H9 (cell line): ENCODE measurements at regions not wholly inside any gene's neighbourhood (a gene's known extent, or its start where the extent isn't known, plus 50 kb on each side); places are given as distances from the start of the nearest gene placed in this dataset.

Experiments
- DNase-seq: peaks from one replicate; pipeline ENCODE4 v3.0.0-alpha.2; 2017
- H2AFZ ChIP-seq: one replicate; pipeline ENCODE4 v1.6.1; 2013; ENCODE audit warnings: mild to moderate bottlenecking, low read length, control low read depth, moderate library complexity
- H2AK5ac ChIP-seq: 2 replicates; pipeline ENCODE4 v1.6.1; 2013; ENCODE audit warnings: low read length, control low read depth, mixed read lengths; ENCODE audit not compliant: insufficient read length
- H2BK120ac ChIP-seq: one replicate; pipeline ENCODE4 v1.6.1; 2013; ENCODE audit warnings: low read depth, mild to moderate bottlenecking, low read length, control low read depth, inconsistent platforms; ENCODE audit not compliant: poor library complexity, severe bottlenecking
- H2BK12ac ChIP-seq: 2 replicates; pipeline ENCODE4 v1.6.1; 2013; ENCODE audit warnings: low read length, control low read depth, mixed read lengths, low read depth; ENCODE audit not compliant: insufficient read length
- H2BK15ac ChIP-seq: 2 replicates; pipeline ENCODE4 v1.6.1; 2013; ENCODE audit warnings: low read depth, low read length, control low read depth
- H2BK20ac ChIP-seq: one replicate; pipeline ENCODE4 v1.6.1; 2013; ENCODE audit warnings: low read depth, mild to moderate bottlenecking, low read length, control low read depth, inconsistent platforms; ENCODE audit not compliant: poor library complexity, severe bottlenecking
- H2BK5ac ChIP-seq: 2 replicates; pipeline ENCODE4 v1.6.1; 2013; ENCODE audit warnings: low read length, control low read depth, mixed read lengths; ENCODE audit not compliant: insufficient read length
- H3K14ac ChIP-seq: 2 replicates; pipeline ENCODE4 v1.6.1; 2013; ENCODE audit warnings: low read length, control low read depth; ENCODE audit not compliant: insufficient read depth
- H3K18ac ChIP-seq: 2 replicates; pipeline ENCODE4 v1.6.1; 2013; ENCODE audit warnings: low read depth, mild to moderate bottlenecking, mixed read lengths, low read length, control low read depth; ENCODE audit not compliant: insufficient read length
- H3K23ac ChIP-seq: 2 replicates; pipeline ENCODE4 v1.6.1; 2013; ENCODE audit warnings: low read length, control low read depth, mixed read lengths, low read depth; ENCODE audit not compliant: insufficient read length
- H3K23me2 ChIP-seq: 2 replicates; pipeline ENCODE4 v1.6.1; 2013; ENCODE audit warnings: low read depth, mild to moderate bottlenecking, mixed read lengths, low read length, control low read depth; ENCODE audit not compliant: insufficient read length, poor library complexity, severe bottlenecking
- H3K27ac ChIP-seq: 2 replicates; pipeline ENCODE4 v1.5.1; 2013; ENCODE audit warnings: low read length, control low read depth, mixed read lengths, low read depth; ENCODE audit not compliant: insufficient read length
- H3K27me3 ChIP-seq: 2 replicates; pipeline ENCODE4 v1.6.1; 2013; ENCODE audit warnings: low read length, control low read depth, inconsistent platforms; ENCODE audit not compliant: insufficient read depth
- H3K4ac ChIP-seq: 2 replicates; pipeline ENCODE4 v1.6.1; 2013; ENCODE audit warnings: low read depth, mild to moderate bottlenecking, control low read depth, inconsistent platforms, low read length, moderate library complexity
- H3K4me1 ChIP-seq: 2 replicates; pipeline ENCODE4 v1.6.1; 2013; ENCODE audit warnings: low read length, control low read depth, inconsistent platforms; ENCODE audit not compliant: insufficient read depth
- H3K4me2 ChIP-seq: 2 replicates; pipeline ENCODE4 v1.6.1; 2013; ENCODE audit warnings: low read length, control low read depth, mixed read lengths; ENCODE audit not compliant: insufficient read length, insufficient read depth
- H3K56ac ChIP-seq: 2 replicates; pipeline ENCODE4 v1.6.1; 2013; ENCODE audit warnings: low read depth, mild to moderate bottlenecking, mixed read lengths, low read length, control low read depth; ENCODE audit not compliant: insufficient read length
- H3K79me1 ChIP-seq: 2 replicates; pipeline ENCODE4 v1.6.1; 2013; ENCODE audit warnings: low read depth, mild to moderate bottlenecking, moderate library complexity, low read length, control low read depth, inconsistent platforms; ENCODE audit not compliant: insufficient read depth, poor library complexity, severe bottlenecking
- H3K79me2 ChIP-seq: 2 replicates; pipeline ENCODE4 v1.6.1; 2013; ENCODE audit warnings: low read length, control low read depth, inconsistent platforms; ENCODE audit not compliant: insufficient read depth
- H3K9ac ChIP-seq: 2 replicates; pipeline ENCODE4 v1.6.1; 2013; ENCODE audit warnings: low read length, control low read depth, mixed read lengths; ENCODE audit not compliant: insufficient read length; ENCODE audit errors: extremely low read depth
- H3K9me3 ChIP-seq: one replicate; pipeline ENCODE4 v1.6.1; 2013; ENCODE audit warnings: low read depth, low read length, inconsistent platforms; ENCODE audit not compliant: control insufficient read depth
- H3T11ph ChIP-seq: one replicate; pipeline ENCODE4 v1.6.1; 2013; ENCODE audit warnings: mild to moderate bottlenecking, low read length, control low read depth, inconsistent platforms
- H4K20me1 ChIP-seq: one replicate; pipeline ENCODE4 v1.6.1; 2013; ENCODE audit not compliant: control insufficient read depth, insufficient read length, insufficient read depth
- H4K5ac ChIP-seq: 2 replicates; pipeline ENCODE4 v1.6.1; 2013; ENCODE audit warnings: low read depth, mild to moderate bottlenecking, mixed read lengths, low read length, control low read depth; ENCODE audit not compliant: insufficient read length
- H4K8ac ChIP-seq: replicated peaks from 2 replicates; pipeline ENCODE4 v1.6.1; 2013; ENCODE audit warnings: low read length, control low read depth, mixed read lengths, low read depth; ENCODE audit not compliant: insufficient read length
- H4K91ac ChIP-seq: 2 replicates; pipeline ENCODE4 v1.6.1; 2013; ENCODE audit warnings: low read depth, mild to moderate bottlenecking, moderate library complexity, mixed read lengths, low read length, control low read depth; ENCODE audit not compliant: insufficient read length
- H3K27ac Mint-ChIP-seq, 3 experiments: 2 replicates in 2 of 3; 3 replicates in 1 of 3; pipeline ENCODE4 v1.8.0; 2020 to 2021; ENCODE audit warnings: mixed read lengths in 3 of 3, mild to moderate bottlenecking in 1 of 3, moderate library complexity in 1 of 3
- H3K27me3 Mint-ChIP-seq: 2 replicates; pipeline ENCODE4 v1.8.0; 2021; ENCODE audit warnings: low read depth, mild to moderate bottlenecking, moderate library complexity, mixed read lengths
- H3K36me3 Mint-ChIP-seq, 3 experiments: 2 replicates in 2 of 3; 3 replicates in 1 of 3; pipeline ENCODE4 v1.8.0; 2020 to 2021; ENCODE audit warnings: low read depth in 3 of 3, mixed read lengths in 3 of 3; ENCODE audit not compliant: insufficient read depth in 1 of 3
- H3K4me1 Mint-ChIP-seq, 2 experiments: 2 replicates each; pipeline ENCODE4 v1.8.0; 2020; ENCODE audit warnings: mixed read lengths in 2 of 2
- H3K4me3 Mint-ChIP-seq, 2 experiments: 2 replicates in 1 of 2; 3 replicates in 1 of 2; pipeline ENCODE4 v1.8.0; 2020 to 2021; ENCODE audit warnings: mild to moderate bottlenecking in 2 of 2, mixed read lengths in 2 of 2, moderate library complexity in 1 of 2
- H3K9me3 Mint-ChIP-seq, 2 experiments: 2 replicates in 1 of 2; 3 replicates in 1 of 2; pipeline ENCODE4 v1.8.0; 2020; ENCODE audit warnings: mild to moderate bottlenecking in 2 of 2, mixed read lengths in 2 of 2, moderate library complexity in 1 of 2
- WGBS: extraction: QIAGEN DNeasy Blood & Tissue Kit; methylation state at CpG from one replicate; pipeline ENCODE4 v1.1.7; 2013; ENCODE audit warnings: missing lambda C conversion rate, low lambda C conversion rate, mixed read lengths; ENCODE audit not compliant: insufficient read length; ENCODE audit errors: extremely low coverage; 5-methylcytosine and 5-hydroxymethylcytosine counted together
- TF ChIP-seq, protein P1 (sequence below): fragments of 200-600 bp; sonication (generic); conservative IDR thresholded peaks from 3 replicates; pipeline ENCODE4 v1.8.0; 2021; ENCODE audit warnings: antibody characterized with exemption, mild to moderate bottlenecking

DNA sequence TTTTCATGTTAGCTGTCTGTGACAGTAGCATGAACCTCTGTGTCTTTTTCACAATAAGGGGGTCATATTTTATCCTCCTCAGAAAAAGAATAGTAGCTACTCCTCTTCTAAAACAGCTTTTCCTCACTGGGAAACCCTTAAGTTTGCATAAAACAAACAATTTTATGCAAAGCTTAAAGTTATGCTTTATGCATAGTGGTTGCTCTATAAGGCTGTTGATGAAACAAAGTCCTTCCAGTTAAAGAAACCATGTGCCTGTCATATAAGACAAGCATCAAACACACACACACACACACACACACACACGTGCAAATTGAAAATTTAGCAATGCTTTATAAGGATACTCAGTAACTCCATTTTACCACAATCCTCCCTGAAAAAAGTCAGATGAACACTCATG, 107.0 kb downstream of the CHD1L start:
- peaks cover 0 to 1% (median 1%) of the 10 kb centered on the region in 3 experiments; a peak in 3 of 7 replicates for H3K36me3 Mint-ChIP-seq
- Histone ChIP-seq H3K79me2 (no peaks in the 10 kb centered on the region), H3K4ac (no peak overlapping the region), H3K79me1 (no peaks in the 10 kb centered on the region), H4K91ac (no peak overlapping the region), H3K14ac (no peak overlapping the region), H4K5ac (no peak overlapping the region), H2BK20ac (no peak overlapping the region), H4K8ac (no peak overlapping the region), H2BK5ac (no peak overlapping the region), H3K23me2 (no peaks in the 10 kb centered on the region), H3K23ac (no peak overlapping the region), H3K27ac (no peak overlapping the region), H2BK15ac (no peak overlapping the region), H2BK120ac (no peak overlapping the region), H3T11ph (no peak overlapping the region), H3K56ac (no peak overlapping the region), H3K4me2 (no peak overlapping the region), H2AFZ (no peak overlapping the region), H3K27me3 (no peaks in the 10 kb centered on the region), H2BK12ac (no peak overlapping the region), H4K20me1 (no peaks in the 10 kb centered on the region), H3K9me3 (no peaks in the 10 kb centered on the region), H3K9ac (no peak overlapping the region), H3K18ac (no peak overlapping the region), H3K4me1 (no peaks in the 10 kb centered on the region), H2AK5ac (no peak overlapping the region)
- H3K4me1 Mint-ChIP-seq: no peaks in the 10 kb centered on the region
- no peak for DNase-seq
- no peak overlapping the region for H3K4me3 Mint-ChIP-seq
- no CpG with 5 or more reads among the region's 1 CpG for WGBS
- H3K27me3 Mint-ChIP-seq: peaks cover 9% of the 10 kb centered on the region
- H3K9me3 Mint-ChIP-seq: peaks cover under 1 to 5% of the 10 kb centered on the region in 2 experiments
- TF ChIP-seq, protein P1, sequence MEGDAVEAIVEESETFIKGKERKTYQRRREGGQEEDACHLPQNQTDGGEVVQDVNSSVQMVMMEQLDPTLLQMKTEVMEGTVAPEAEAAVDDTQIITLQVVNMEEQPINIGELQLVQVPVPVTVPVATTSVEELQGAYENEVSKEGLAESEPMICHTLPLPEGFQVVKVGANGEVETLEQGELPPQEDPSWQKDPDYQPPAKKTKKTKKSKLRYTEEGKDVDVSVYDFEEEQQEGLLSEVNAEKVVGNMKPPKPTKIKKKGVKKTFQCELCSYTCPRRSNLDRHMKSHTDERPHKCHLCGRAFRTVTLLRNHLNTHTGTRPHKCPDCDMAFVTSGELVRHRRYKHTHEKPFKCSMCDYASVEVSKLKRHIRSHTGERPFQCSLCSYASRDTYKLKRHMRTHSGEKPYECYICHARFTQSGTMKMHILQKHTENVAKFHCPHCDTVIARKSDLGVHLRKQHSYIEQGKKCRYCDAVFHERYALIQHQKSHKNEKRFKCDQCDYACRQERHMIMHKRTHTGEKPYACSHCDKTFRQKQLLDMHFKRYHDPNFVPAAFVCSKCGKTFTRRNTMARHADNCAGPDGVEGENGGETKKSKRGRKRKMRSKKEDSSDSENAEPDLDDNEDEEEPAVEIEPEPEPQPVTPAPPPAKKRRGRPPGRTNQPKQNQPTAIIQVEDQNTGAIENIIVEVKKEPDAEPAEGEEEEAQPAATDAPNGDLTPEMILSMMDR: no peak
- no peak overlapping the region for H3K27ac Mint-ChIP-seq
